ENCODE measurements at regions not wholly inside any gene's neighbourhood (a gene's known extent, or its start where the extent isn't known, plus 50 kb on each side); places are given as distances from the start of the nearest gene placed in this dataset.

GRCh38 chr9:110076894-110077725, 130.8 kb downstream of the C9orf152 start:
- H3K79me2 ChIP-seq (ENCODE audit: control insufficient read depth, insufficient read depth, low read length), result peaks cover 98% of the 10 kb centered on the region
- H3K27ac ChIP-seq (ENCODE audit: insufficient read depth, low read depth, low read length), result no peak overlapping the region
- no peak for FAIRE-seq
- ChIA-PET POLR2A (interaction anchor here (1.0 kb wide), 1 partner anchor 51 kb away, joined by 3 read pairs; no protein-coding TSS in a partner anchor), CTCF (interaction anchor here (0.7 to 2.3 kb wide), 7 partner anchors 11 to 174 kb away, joined by 3 to 7 read pairs (median 4); no protein-coding TSS in a partner anchor)
- H2AFZ ChIP-seq (ENCODE audit: low read depth, low read length), result no peak overlapping the region
- H4K20me1 ChIP-seq (replicated peaks; ENCODE audit: control insufficient read depth, extremely low read depth, insufficient read depth, low read length), result peaks cover 18% of the 10 kb centered on the region
- intact Hi-C loops (cut with micrococcal nuclease), result no loop called here
- no peak overlapping the region for H3K4me2 ChIP-seq (ENCODE audit: insufficient read depth, low read length)
- no peaks in the 10 kb centered on the region for H3K9me3 ChIP-seq (replicated peaks; ENCODE audit: control insufficient read depth, insufficient read depth, low read length)
- dilution Hi-C loops (cut with MboI; ENCODE audit: extremely low pct_ligation_motif_present, low sequenced_read_pairs), result no loop called here
- peaks cover 48% of the 10 kb centered on the region for H3K4me1 ChIP-seq (ENCODE audit: control insufficient read depth, extremely low read depth, insufficient read depth, low read length)
- H3K36me3 ChIP-seq (ENCODE audit: control insufficient read depth in 2 of 2, extremely low read depth in 1 of 2, insufficient read depth in 2 of 2, low read length in 2 of 2), result peaks cover 2 to 10% of the 10 kb centered on the region in 2 experiments
- TF ChIP-seq FOS (IDR thresholded peaks at IDR 0.05; ENCODE audit: borderline replicate concordance, insufficient read depth, low read length) (no peak), POLR2AphosphoS5 (IDR thresholded peaks at IDR 0.05; ENCODE audit: insufficient read depth, low read depth, low read length) (no peak), JUN (IDR thresholded peaks at IDR 0.05; ENCODE audit: borderline replicate concordance, insufficient read depth, insufficient read length, low read depth) (no peak), POLR2A (IDR thresholded peaks at IDR 0.05; ENCODE audit: low read depth, low read length) (no peak), EZH2 (IDR thresholded peaks at IDR 0.05; ENCODE audit: borderline replicate concordance, low read depth, low read length, severe bottlenecking) (no peak), GATA2 (IDR thresholded peaks at IDR 0.05; ENCODE audit: insufficient read depth, insufficient read length, low read depth, low read length) (no peak), MYC (IDR thresholded peaks at IDR 0.05; ENCODE audit: low read depth, low read length) (no peak), MAX (IDR thresholded peaks at IDR 0.05; ENCODE audit: insufficient read depth, insufficient read length) (no peak)
- TF ChIP-seq, protein P1, sequence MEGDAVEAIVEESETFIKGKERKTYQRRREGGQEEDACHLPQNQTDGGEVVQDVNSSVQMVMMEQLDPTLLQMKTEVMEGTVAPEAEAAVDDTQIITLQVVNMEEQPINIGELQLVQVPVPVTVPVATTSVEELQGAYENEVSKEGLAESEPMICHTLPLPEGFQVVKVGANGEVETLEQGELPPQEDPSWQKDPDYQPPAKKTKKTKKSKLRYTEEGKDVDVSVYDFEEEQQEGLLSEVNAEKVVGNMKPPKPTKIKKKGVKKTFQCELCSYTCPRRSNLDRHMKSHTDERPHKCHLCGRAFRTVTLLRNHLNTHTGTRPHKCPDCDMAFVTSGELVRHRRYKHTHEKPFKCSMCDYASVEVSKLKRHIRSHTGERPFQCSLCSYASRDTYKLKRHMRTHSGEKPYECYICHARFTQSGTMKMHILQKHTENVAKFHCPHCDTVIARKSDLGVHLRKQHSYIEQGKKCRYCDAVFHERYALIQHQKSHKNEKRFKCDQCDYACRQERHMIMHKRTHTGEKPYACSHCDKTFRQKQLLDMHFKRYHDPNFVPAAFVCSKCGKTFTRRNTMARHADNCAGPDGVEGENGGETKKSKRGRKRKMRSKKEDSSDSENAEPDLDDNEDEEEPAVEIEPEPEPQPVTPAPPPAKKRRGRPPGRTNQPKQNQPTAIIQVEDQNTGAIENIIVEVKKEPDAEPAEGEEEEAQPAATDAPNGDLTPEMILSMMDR (IDR thresholded peaks at IDR 0.05; ENCODE audit: extremely low read depth in 1 of 2, insufficient read depth in 1 of 2, low read depth in 1 of 2, low read length in 2 of 2), result no peak
- H3K4me3 ChIP-seq (replicated peaks in 1 of 3; ENCODE audit: insufficient read depth in 1 of 3, low read depth in 1 of 3, low read length in 3 of 3), result no peak overlapping the region
- no peak overlapping the region for H3K9ac ChIP-seq (replicated peaks; ENCODE audit: extremely low read depth, insufficient read depth, low read length)
- no TSS peak for BruUV-seq (replicated peaks)
- DNase-seq (ENCODE audit: low read depth, low spot score), result no peak
- no peaks in the 10 kb centered on the region for H3K27me3 ChIP-seq (ENCODE audit: control insufficient read depth in 2 of 2, insufficient read depth in 2 of 2, low read length in 2 of 2)
- no peaks in the 10 kb centered on the region for H3K9me1 ChIP-seq (replicated peaks; ENCODE audit: control insufficient read depth, extremely low read depth, insufficient read depth, low read length)

Data from endothelial cell of umbilical vein (primary cell).